H1 (cell line): ENCODE measurements at regions not wholly inside any gene's neighbourhood (a gene's known extent, or its start where the extent isn't known, plus 50 kb on each side); places are given as distances from the start of the nearest gene placed in this dataset.

ENCODE experiments used
- CTCF ChIA-PET: fragments of 300-600 bp; sonication (Branson Sonifier 250); formaldehyde crosslinking; loops from one replicate; lab custom pipeline; 2021; ENCODE audit not compliant: partially characterized antibody; lab: Charles Lee
- POLR2A ChIA-PET: fragments of 300-600 bp; sonication (Branson Sonifier 250); formaldehyde crosslinking; loops from one replicate; lab custom pipeline; 2021; ENCODE audit warnings: inconsistent platforms; ENCODE audit not compliant: partially characterized antibody; lab: Charles Lee
- DNase-seq, 2 experiments: peaks; one replicate each; pipeline versions ENCODE4 v3.0.0 to v3.0.0-alpha.2; 2010 to 2022; ENCODE audit warnings: low spot score in 2 of 2, low read depth in 1 of 2, mixed read lengths in 1 of 2
- FAIRE-seq: peaks from 2 replicates; lab custom pipeline; 2011; peaks lifted over from hg19 to GRCh38; lab: Jason Lieb, UNC
- H2AFZ ChIP-seq: 2 replicates; pipeline ENCODE4 v1.8.1; 2012; ENCODE audit warnings: low read length, inconsistent platforms
- H2AK5ac ChIP-seq: 2 replicates; pipeline ENCODE4 v1.6.1; 2013; ENCODE audit warnings: low read depth, low read length
- H2BK120ac ChIP-seq: replicated peaks from 2 replicates; pipeline ENCODE3; 2013; ENCODE audit warnings: low read depth, low read length, inconsistent platforms
- H2BK12ac ChIP-seq: 2 replicates; pipeline ENCODE4 v1.6.1; 2013; ENCODE audit warnings: low read depth, low read length
- H2BK15ac ChIP-seq: 2 replicates; pipeline ENCODE4 v1.6.1; 2013; ENCODE audit warnings: low read length
- H2BK20ac ChIP-seq: 2 replicates; pipeline ENCODE4 v1.6.1; 2013; ENCODE audit warnings: low read length
- H2BK5ac ChIP-seq: 2 replicates; pipeline ENCODE4 v1.6.1; 2013; ENCODE audit warnings: low read depth, low read length
- H3K14ac ChIP-seq: 2 replicates; pipeline ENCODE4 v1.6.1; 2013; ENCODE audit warnings: inconsistent platforms; ENCODE audit not compliant: insufficient read length
- H3K18ac ChIP-seq: 2 replicates; pipeline ENCODE4 v1.6.1; 2013; ENCODE audit warnings: low read length; ENCODE audit errors: extremely low read depth
- H3K23ac ChIP-seq: 2 replicates; pipeline ENCODE4 v1.6.1; 2013; ENCODE audit warnings: inconsistent platforms; ENCODE audit not compliant: insufficient read length
- H3K23me2 ChIP-seq: 2 replicates; pipeline ENCODE4 v1.6.1; 2013; ENCODE audit warnings: low read depth, low read length
- H3K27ac ChIP-seq: 2 replicates; pipeline ENCODE4 v1.6.1; 2011; ENCODE audit warnings: low read depth, low read length, inconsistent platforms
- H3K27me3 ChIP-seq, 4 experiments: replicated peaks in 1 of 4; 1 replicate in 1 of 4; 2 replicates in 3 of 4; pipeline versions ENCODE4 v1.6.1 to v1.8.1; 2011 to 2013; ENCODE audit warnings: low read length in 3 of 4, mild to moderate bottlenecking in 3 of 4, inconsistent platforms in 2 of 4, mixed read lengths in 2 of 4, moderate library complexity in 1 of 4; ENCODE audit not compliant: control insufficient read depth in 3 of 4, insufficient read depth in 3 of 4; ENCODE audit errors: extremely low read depth in 1 of 4
- H3K36me3 ChIP-seq, 4 experiments: 2 replicates each; pipeline versions ENCODE4 v1.6.1 to v1.8.1; 2011 to 2013; ENCODE audit warnings: mild to moderate bottlenecking in 4 of 4, low read length in 3 of 4, moderate library complexity in 2 of 4, control low read depth in 1 of 4, inconsistent platforms in 1 of 4; ENCODE audit not compliant: insufficient read depth in 4 of 4, control insufficient read depth in 2 of 4
- H3K4ac ChIP-seq: replicated peaks from 2 replicates; pipeline ENCODE3; 2013; ENCODE audit warnings: low read length, low read depth, mixed read lengths, inconsistent platforms; ENCODE audit not compliant: insufficient read length
- H3K4me1 ChIP-seq, 4 experiments: replicated peaks in 1 of 4; 1 replicate in 1 of 4; 2 replicates in 3 of 4; pipeline versions ENCODE4 v1.6.1 to v1.8.1; 2011 to 2013; ENCODE audit warnings: low read length in 3 of 4, inconsistent platforms in 2 of 4, mixed read lengths in 1 of 4; ENCODE audit not compliant: insufficient read depth in 4 of 4, control insufficient read depth in 3 of 4
- H3K4me2 ChIP-seq, 2 experiments: 2 replicates each; pipeline versions ENCODE4 v1.6.1 to v1.8.1; 2011 to 2013; ENCODE audit warnings: low read depth in 2 of 2, low read length in 2 of 2, control low read depth in 1 of 2, inconsistent platforms in 1 of 2, mild to moderate bottlenecking in 1 of 2; ENCODE audit not compliant: insufficient read depth in 1 of 2
- H3K4me3 ChIP-seq, 4 experiments: fragments of 200-600, 300-600 bp in 1 of 4; sonication (generic), shearing (Covaris generic), sonication (Bioruptor Twin) in 1 of 4; 2 replicates each; pipeline versions ENCODE4 v1.5.1 to v1.8.1; 2011 to 2016; ENCODE audit warnings: low read length in 4 of 4, low read depth in 3 of 4, control low read depth in 2 of 4, inconsistent platforms in 2 of 4, mild to moderate bottlenecking in 2 of 4, mixed read lengths in 1 of 4, moderate library complexity in 1 of 4; ENCODE audit not compliant: insufficient read depth in 2 of 4; ENCODE audit errors: extremely low read depth in 1 of 4
- H3K56ac ChIP-seq: replicated peaks from 2 replicates; pipeline ENCODE3; 2013; ENCODE audit warnings: low read depth, mild to moderate bottlenecking, mixed read lengths, low read length, inconsistent platforms; ENCODE audit not compliant: insufficient read length
- H3K79me1 ChIP-seq: 2 replicates; pipeline ENCODE4 v1.6.1; 2013; ENCODE audit warnings: low read depth, low read length, control low read depth
- H3K79me2 ChIP-seq, 2 experiments: 2 replicates each; pipeline versions ENCODE4 v1.6.1 to v1.8.1; 2012 to 2013; ENCODE audit warnings: low read length in 2 of 2, mild to moderate bottlenecking in 2 of 2, inconsistent platforms in 1 of 2; ENCODE audit not compliant: insufficient read depth in 2 of 2, control insufficient read depth in 1 of 2
- H3K9ac ChIP-seq, 4 experiments: replicated peaks in 1 of 4; 1 replicate in 1 of 4; 2 replicates in 3 of 4; pipeline versions ENCODE4 v1.6.1 to v1.8.1; 2011 to 2013; ENCODE audit warnings: low read depth in 3 of 4, low read length in 3 of 4, control low read depth in 2 of 4, mild to moderate bottlenecking in 2 of 4, moderate library complexity in 2 of 4, inconsistent platforms in 1 of 4; ENCODE audit errors: extremely low read depth in 1 of 4
- H3K9me3 ChIP-seq, 2 experiments: 2 replicates each; pipeline versions ENCODE4 v1.6.1 to v1.8.1; 2012 to 2013; ENCODE audit warnings: mild to moderate bottlenecking in 2 of 2, moderate library complexity in 2 of 2, control low read depth in 1 of 2, inconsistent platforms in 1 of 2, low read depth in 1 of 2, low read length in 1 of 2, mixed read lengths in 1 of 2; ENCODE audit not compliant: insufficient read depth in 2 of 2
- H4K20me1 ChIP-seq, 2 experiments: replicated peaks in 1 of 2; 2 replicates each; pipeline versions ENCODE3 to v1.8.1; 2011 to 2013; ENCODE audit warnings: inconsistent platforms in 2 of 2, low read length in 2 of 2, mild to moderate bottlenecking in 1 of 2; ENCODE audit not compliant: insufficient read depth in 2 of 2, control insufficient read depth in 1 of 2
- H4K5ac ChIP-seq: 2 replicates; pipeline ENCODE4 v1.6.1; 2013; ENCODE audit warnings: low read length, low read depth, mixed read lengths, inconsistent platforms; ENCODE audit not compliant: insufficient read length
- H4K8ac ChIP-seq: 2 replicates; pipeline ENCODE4 v1.8.0; 2013; ENCODE audit warnings: mild to moderate bottlenecking, moderate library complexity, low read length, inconsistent platforms; ENCODE audit not compliant: insufficient read depth; ENCODE audit errors: extremely low read depth
- H4K91ac ChIP-seq: replicated peaks from 2 replicates; pipeline ENCODE3; 2013; ENCODE audit warnings: low read length, mixed read lengths, inconsistent platforms; ENCODE audit not compliant: insufficient read length
- CBX5 ChIP-seq: fragments of 300-800, 300-1000 bp; sonication (generic); IDR thresholded peaks from 2 replicates; pipeline ENCODE4 v1.7.1; 2016; ENCODE audit warnings: antibody characterized with exemption, low read length, low read depth
- CEBPB ChIP-seq: IDR thresholded peaks from 2 replicates; pipeline ENCODE4 v1.6.1; 2012; ENCODE audit warnings: low read depth, low read length
- MAX ChIP-seq: IDR thresholded peaks from 2 replicates; pipeline ENCODE4 v1.6.1; 2012; ENCODE audit warnings: inconsistent platforms
- POLR2AphosphoS5 ChIP-seq: IDR thresholded peaks from 2 replicates; pipeline ENCODE4 v1.6.1; 2011; ENCODE audit warnings: low read depth, low read length
- RAD21 ChIP-seq, 2 experiments: IDR thresholded peaks in 1 of 2; conservative IDR thresholded peaks in 1 of 2; 2 replicates each; pipeline ENCODE4 v1.6.1; 2011; ENCODE audit warnings: low read depth in 2 of 2, low read length in 2 of 2, improper control_type of control experiment in 1 of 2, inconsistent platforms in 1 of 2, mild to moderate bottlenecking in 1 of 2, moderate library complexity in 1 of 2
- SP2 ChIP-seq: IDR thresholded peaks from 2 replicates; pipeline ENCODE4 v1.6.1; 2012; ENCODE audit warnings: mild to moderate bottlenecking, low read length, inconsistent platforms
- SRF ChIP-seq: IDR thresholded peaks from 2 replicates; pipeline ENCODE4 v1.6.1; 2011; ENCODE audit warnings: mild to moderate bottlenecking, low read depth, low read length, moderate library complexity
- USF2 ChIP-seq: IDR thresholded peaks from 2 replicates; pipeline ENCODE4 v1.6.1; 2011; ENCODE audit warnings: low read length, improper control_type of control experiment
- WGBS, 2 experiments: shearing (Covaris generic) in 1 of 2; methylation state at CpG; one replicate each; pipeline versions ENCODE4 v1.1.6 to v1.1.7; 2013 to 2015; ENCODE audit warnings: low lambda C conversion rate in 2 of 2, mixed read lengths in 2 of 2, inconsistent platforms in 1 of 2, low coverage in 1 of 2, missing lambda C conversion rate in 1 of 2; ENCODE audit not compliant: insufficient replicate concordance in 2 of 2, insufficient coverage in 1 of 2, insufficient read length in 1 of 2; ENCODE audit errors: extremely low coverage in 1 of 2, missing lambda C conversion rate in 1 of 2; 5-methylcytosine and 5-hydroxymethylcytosine counted together

DNA sequence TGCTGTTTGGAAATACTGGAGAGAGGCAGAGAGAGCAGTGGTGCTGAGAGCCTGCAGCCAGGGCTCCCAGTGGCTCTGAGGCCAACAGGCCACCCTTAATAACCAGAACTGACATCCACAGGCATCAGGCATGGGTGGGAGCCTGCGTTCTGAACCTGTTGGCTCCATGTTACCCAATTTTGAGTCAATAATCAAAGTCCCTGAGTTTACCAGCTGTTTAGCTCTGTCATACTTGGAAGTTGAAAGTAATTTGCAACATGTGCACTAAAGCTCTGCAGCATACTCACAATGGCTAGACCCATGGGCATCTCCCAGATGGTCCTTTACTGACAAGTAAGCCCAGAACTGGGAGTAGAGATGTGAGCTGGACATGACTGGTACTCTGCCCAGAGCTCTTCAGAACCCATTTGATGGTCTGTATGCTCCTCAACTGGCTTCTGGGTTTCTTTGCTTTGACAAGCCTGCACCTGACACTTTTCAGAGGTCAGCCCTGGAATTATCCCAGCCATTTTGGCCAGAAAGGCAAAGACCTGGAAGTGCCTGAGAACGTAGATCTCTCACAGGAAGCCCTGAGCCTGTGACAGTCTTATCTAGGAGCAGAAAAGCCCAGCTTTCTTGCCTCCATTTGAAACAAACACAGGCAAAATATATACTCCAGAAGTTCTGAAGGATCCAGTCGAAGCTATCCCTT lies 122.4 kb upstream of the CITED2 start:
- TF ChIP-seq USF2: no peak
- no peak for TF ChIP-seq RAD21 (IDR thresholded peaks at IDR 0.05 in 1 of 2, conservative IDR thresholded peaks at IDR 0.05 in 1 of 2; ENCODE audit: low read depth in 2 of 2, low read length in 2 of 2)
- TF ChIP-seq POLR2AphosphoS5: no peak
- TF ChIP-seq CBX5: no peak
- no peak for TF ChIP-seq SRF
- TF ChIP-seq SP2: no peak
- TF ChIP-seq MAX: no peak
- TF ChIP-seq CEBPB: no peak
- Histone ChIP-seq H3K79me1 (no peaks in the 10 kb centered on the region), H4K20me1 (no peaks in the 10 kb centered on the region), H3K79me2 (no peaks in the 10 kb centered on the region), H2BK20ac (no peak overlapping the region), H2BK12ac (no peak overlapping the region), H2BK120ac (no peak overlapping the region), H2AK5ac (no peak overlapping the region), H3K27me3 (no peaks in the 10 kb centered on the region), H3K14ac (no peak overlapping the region), H3K23me2 (no peaks in the 10 kb centered on the region), H3K4me1 (no peaks in the 10 kb centered on the region; a peak in 1 of 7 replicates), H2AFZ (no peak overlapping the region), H3K4me2 (no peak overlapping the region), H2BK15ac (no peak overlapping the region), H3K56ac (no peak overlapping the region), H3K9ac (no peak overlapping the region), H3K9me3 (peaks cover 0 to 5% of the 10 kb centered on the region in 2 experiments; a peak in 2 of 4 replicates), H3K27ac (no peak overlapping the region), H3K4ac (no peak overlapping the region), H3K4me3 (no peak overlapping the region), H4K8ac (no peak overlapping the region), H4K91ac (no peak overlapping the region), H2BK5ac (no peak overlapping the region), H4K5ac (no peak overlapping the region), H3K18ac (no peak overlapping the region), H3K23ac (no peak overlapping the region), H3K36me3 (no peaks in the 10 kb centered on the region)
- ChIA-PET CTCF (interaction anchor here (1.3 kb wide), 1 partner anchor 11 kb away, joined by 4 read pairs; no protein-coding TSS in a partner anchor), POLR2A (interaction anchor here (0.7 kb wide), 1 partner anchor 896 kb away, joined by 3 read pairs; no protein-coding TSS in a partner anchor)
- WGBS, 2 experiments: 97% methylated on average over 3 of the region's 3 CpGs; no CpG with 5 or more reads in 1 of the 2 experiments
- FAIRE-seq (no peak), DNase-seq (no peak)
